ENCODE measurements at regions not wholly inside any gene's neighbourhood (a gene's known extent, or its start where the extent isn't known, plus 50 kb on each side); places are given as distances from the start of the nearest gene placed in this dataset.

GRCh38 chr18:3388323-3388722 is 61.6 kb upstream of the TGIF1 start:
- TF ChIP-seq, protein P1, sequence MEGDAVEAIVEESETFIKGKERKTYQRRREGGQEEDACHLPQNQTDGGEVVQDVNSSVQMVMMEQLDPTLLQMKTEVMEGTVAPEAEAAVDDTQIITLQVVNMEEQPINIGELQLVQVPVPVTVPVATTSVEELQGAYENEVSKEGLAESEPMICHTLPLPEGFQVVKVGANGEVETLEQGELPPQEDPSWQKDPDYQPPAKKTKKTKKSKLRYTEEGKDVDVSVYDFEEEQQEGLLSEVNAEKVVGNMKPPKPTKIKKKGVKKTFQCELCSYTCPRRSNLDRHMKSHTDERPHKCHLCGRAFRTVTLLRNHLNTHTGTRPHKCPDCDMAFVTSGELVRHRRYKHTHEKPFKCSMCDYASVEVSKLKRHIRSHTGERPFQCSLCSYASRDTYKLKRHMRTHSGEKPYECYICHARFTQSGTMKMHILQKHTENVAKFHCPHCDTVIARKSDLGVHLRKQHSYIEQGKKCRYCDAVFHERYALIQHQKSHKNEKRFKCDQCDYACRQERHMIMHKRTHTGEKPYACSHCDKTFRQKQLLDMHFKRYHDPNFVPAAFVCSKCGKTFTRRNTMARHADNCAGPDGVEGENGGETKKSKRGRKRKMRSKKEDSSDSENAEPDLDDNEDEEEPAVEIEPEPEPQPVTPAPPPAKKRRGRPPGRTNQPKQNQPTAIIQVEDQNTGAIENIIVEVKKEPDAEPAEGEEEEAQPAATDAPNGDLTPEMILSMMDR (IDR thresholded peaks at IDR 0.05; ENCODE audit: low read length) = no peak
- no peak for TF ChIP-seq EZH2 (IDR thresholded peaks at IDR 0.05; ENCODE audit: borderline replicate concordance, low read length)

All from OCI-LY1 (cell line).